ENCODE measurements at regions not wholly inside any gene's neighbourhood (a gene's known extent, or its start where the extent isn't known, plus 50 kb on each side); places are given as distances from the start of the nearest gene placed in this dataset.

- TF ChIP-seq ZNF384 (IDR thresholded peaks at IDR 0.05) (no peak), SP1 (IDR thresholded peaks at IDR 0.05) (no peak), TARDBP (IDR thresholded peaks at IDR 0.05) (no peak), HDGF (IDR thresholded peaks at IDR 0.05; ENCODE audit: borderline replicate concordance) (no peak), FOXM1 (IDR thresholded peaks at IDR 0.05; ENCODE audit: borderline replicate concordance) (no peak), FOXK2 (IDR thresholded peaks at IDR 0.05) (no peak), BHLHE40 (IDR thresholded peaks at IDR 0.05; ENCODE audit: borderline replicate concordance) (no peak)
Observed at GRCh38 chr7:24496036-24496435, 77.2 kb upstream of the PALS2 start.
